ENCODE measurements at regions not wholly inside any gene's neighbourhood (a gene's known extent, or its start where the extent isn't known, plus 50 kb on each side); places are given as distances from the start of the nearest gene placed in this dataset.
A peak's percentile ranks its signal among the peaks of the same experiment; 100 is the strongest.

- no peak for FAIRE-seq
- no peaks in the 10 kb centered on the region for H3K36me3 ChIP-seq (ENCODE audit: control insufficient read depth in 2 of 2, insufficient read depth in 2 of 2, low read length in 1 of 2)
- no peak overlapping the region for H2AFZ ChIP-seq (ENCODE audit: control insufficient read depth, low read depth, low read length)
- WGBS (ENCODE audit: insufficient coverage, insufficient replicate concordance, low lambda C conversion rate, missing lambda C conversion rate): 33% methylated on average over 3 of the region's 3 CpGs
- in situ Hi-C loops (cut with MboI) (no loop called here), intact Hi-C loops (cut with micrococcal nuclease; ENCODE audit: unreplicated experiment) (no loop called here)
- ChIA-PET SMC1A (ENCODE audit: uncharacterized antibody, unreplicated experiment) (interaction anchor here (0.9 to 1.5 kb wide), 2 partner anchors 19 to 26 kb away, joined by 3 to 4 read pairs; no protein-coding TSS in a partner anchor), CTCF (no interaction called here), RAD21 (ENCODE audit: unreplicated experiment) (interaction anchor here (0.6 to 1.9 kb wide), 2 partner anchors 18 to 1220 kb away, joined by 3 to 9 read pairs; no protein-coding TSS in a partner anchor), POLR2A (no interaction called here)
- BruUV-seq (replicated peaks): no TSS peak
- no peak overlapping the region for H3K4me3 ChIP-seq
- no peak for DNase-seq (ENCODE audit: low read depth, low spot score)
- TF ChIP-seq, protein P1, sequence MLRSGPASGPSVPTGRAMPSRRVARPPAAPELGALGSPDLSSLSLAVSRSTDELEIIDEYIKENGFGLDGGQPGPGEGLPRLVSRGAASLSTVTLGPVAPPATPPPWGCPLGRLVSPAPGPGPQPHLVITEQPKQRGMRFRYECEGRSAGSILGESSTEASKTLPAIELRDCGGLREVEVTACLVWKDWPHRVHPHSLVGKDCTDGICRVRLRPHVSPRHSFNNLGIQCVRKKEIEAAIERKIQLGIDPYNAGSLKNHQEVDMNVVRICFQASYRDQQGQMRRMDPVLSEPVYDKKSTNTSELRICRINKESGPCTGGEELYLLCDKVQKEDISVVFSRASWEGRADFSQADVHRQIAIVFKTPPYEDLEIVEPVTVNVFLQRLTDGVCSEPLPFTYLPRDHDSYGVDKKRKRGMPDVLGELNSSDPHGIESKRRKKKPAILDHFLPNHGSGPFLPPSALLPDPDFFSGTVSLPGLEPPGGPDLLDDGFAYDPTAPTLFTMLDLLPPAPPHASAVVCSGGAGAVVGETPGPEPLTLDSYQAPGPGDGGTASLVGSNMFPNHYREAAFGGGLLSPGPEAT (IDR thresholded peaks at IDR 0.05; ENCODE audit: low read depth): no peak
- TF ChIP-seq, protein P2, sequence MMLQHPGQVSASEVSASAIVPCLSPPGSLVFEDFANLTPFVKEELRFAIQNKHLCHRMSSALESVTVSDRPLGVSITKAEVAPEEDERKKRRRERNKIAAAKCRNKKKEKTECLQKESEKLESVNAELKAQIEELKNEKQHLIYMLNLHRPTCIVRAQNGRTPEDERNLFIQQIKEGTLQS (IDR thresholded peaks at IDR 0.05; ENCODE audit: borderline replicate concordance, extremely low read depth, low read depth, low read length): no peak
- TF ChIP-seq, protein P3, sequence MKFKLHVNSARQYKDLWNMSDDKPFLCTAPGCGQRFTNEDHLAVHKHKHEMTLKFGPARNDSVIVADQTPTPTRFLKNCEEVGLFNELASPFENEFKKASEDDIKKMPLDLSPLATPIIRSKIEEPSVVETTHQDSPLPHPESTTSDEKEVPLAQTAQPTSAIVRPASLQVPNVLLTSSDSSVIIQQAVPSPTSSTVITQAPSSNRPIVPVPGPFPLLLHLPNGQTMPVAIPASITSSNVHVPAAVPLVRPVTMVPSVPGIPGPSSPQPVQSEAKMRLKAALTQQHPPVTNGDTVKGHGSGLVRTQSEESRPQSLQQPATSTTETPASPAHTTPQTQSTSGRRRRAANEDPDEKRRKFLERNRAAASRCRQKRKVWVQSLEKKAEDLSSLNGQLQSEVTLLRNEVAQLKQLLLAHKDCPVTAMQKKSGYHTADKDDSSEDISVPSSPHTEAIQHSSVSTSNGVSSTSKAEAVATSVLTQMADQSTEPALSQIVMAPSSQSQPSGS (IDR thresholded peaks at IDR 0.05; ENCODE audit: low read length): peak; percentile 57
- peak; percentile 53 for TF ChIP-seq ATF7 (IDR thresholded peaks at IDR 0.05; ENCODE audit: low read depth)
- no peak overlapping the region for H3K27ac ChIP-seq (ENCODE audit: control insufficient read depth, insufficient read depth)
- peak overlapping the region; percentile 10 for H3K4me2 ChIP-seq (ENCODE audit: control insufficient read depth, insufficient read depth)
- no peaks in the 10 kb centered on the region for H3K79me2 ChIP-seq (ENCODE audit: control insufficient read depth, insufficient read depth, low read length)
- H3K27me3 ChIP-seq (replicated peaks in 1 of 2; ENCODE audit: control insufficient read depth in 2 of 2, insufficient read depth in 2 of 2, low read length in 1 of 2): no peaks in the 10 kb centered on the region
- no peak overlapping the region for H3K9ac ChIP-seq (ENCODE audit: control insufficient read depth, insufficient read depth, low read length)
- peak; percentile 64 for ATAC-seq
- no peaks in the 10 kb centered on the region; the same call in 2 of the 3 replicates for H3K9me3 ChIP-seq (replicated peaks; ENCODE audit: control insufficient read depth, insufficient read depth, low read length)
- H4K20me1 ChIP-seq (ENCODE audit: control insufficient read depth, insufficient read depth): no peaks in the 10 kb centered on the region
- H3K4me1 ChIP-seq (ENCODE audit: control insufficient read depth, insufficient read depth, low read length): peaks cover 4% of the 10 kb centered on the region; the same call in 1 of the 2 replicates
Observed at GRCh38 chr3:28934126-28934813, 346.6 kb upstream of the RBMS3 start.

Measured in GM12878 (cell line).